Esophagus squamous epithelium (tissue), 5 donors: ENCODE measurements at regions not wholly inside any gene's neighbourhood (a gene's known extent, or its start where the extent isn't known, plus 50 kb on each side); places are given as distances from the start of the nearest gene placed in this dataset.
"Not testable (repeated sequence)": the region's sequence is repeated elsewhere in the genome, so short reads cannot be mapped to it uniquely, and the experiment has no call there.

Experiments
- DNase-seq: peaks from one replicate; lab custom pipeline; 2025; lab: John Stamatoyannopoulos, UW
- H3K27ac ChIP-seq, 4 donors: fragments of 200-600 bp; sonication (generic); one replicate each; pipeline ENCODE4 v1.5.1; 2016 to 2019; ENCODE audit warnings: mild to moderate bottlenecking in 1 of 4
- H3K27me3 ChIP-seq, 4 donors: fragments of 200-600 bp; sonication (generic); 1 replicate in 3 of 4; 2 replicates in 1 of 4; pipeline versions ENCODE4 v1.5.1 to v1.6.0; 2017 to 2021; ENCODE audit warnings: antibody characterized with exemption in 1 of 4
- H3K36me3 ChIP-seq, 3 donors: fragments of 200-600 bp; sonication (generic); one replicate each; pipeline ENCODE4 v1.5.1; 2016 to 2019
- H3K4me1 ChIP-seq, 3 donors: fragments of 200-600 bp; sonication (generic); one replicate each; pipeline ENCODE4 v1.5.1; 2017 to 2019
- H3K4me3 ChIP-seq, 4 donors: fragments of 200-600 bp; sonication (generic); 1 replicate in 3 of 4; 2 replicates in 1 of 4; pipeline ENCODE4 v1.5.1; 2016 to 2019; ENCODE audit warnings: mild to moderate bottlenecking in 2 of 4, moderate library complexity in 1 of 4
- H3K9me3 ChIP-seq, 3 donors: fragments of 200-600 bp; sonication (generic); one replicate each; pipeline ENCODE4 v1.5.1; 2016 to 2019
- POLR2A ChIP-seq, 4 donors: fragments of 450-650 bp; IDR thresholded peaks; one replicate each; pipeline ENCODE4 v1.6.1; 2017; ENCODE audit warnings: antibody characterized with exemption in 4 of 4, mild to moderate bottlenecking in 4 of 4, moderate library complexity in 3 of 4
- WGBS, 2 donors: methylation state at CpG; one replicate each; pipeline ENCODE4 v1.1.5; 2018; 5-methylcytosine and 5-hydroxymethylcytosine counted together
- intact Hi-C: fragments of 100-400 bp; cut with DNase I; formaldehyde crosslinking; loops from one replicate; pipeline ENCODE4 v1.15.0; 2022
- TF ChIP-seq, protein P1 (sequence below), 6 experiments: fragments of 450-650 bp in 4 of 6; fragments of 200-600 bp in 2 of 6; sonication (generic) in 2 of 6; IDR thresholded peaks; one replicate each; pipeline ENCODE4 v1.5.1; 2016 to 2019; ENCODE audit warnings: antibody characterized with exemption in 6 of 6, mild to moderate bottlenecking in 4 of 6, moderate library complexity in 4 of 6
- donor health status: DM: yes; HTN: yes; CAD: no.

GRCh38 chr2:77666251-77666980, 144.2 kb upstream of the LRRTM4 start:
- DNase-seq: no peak
- WGBS, 2 donors: 63 to 66% methylated on average over 7 of the region's 7 CpGs
- Histone ChIP-seq H3K27ac (no peak overlapping the region), H3K4me1 (no peaks in the 10 kb centered on the region), H3K9me3 (no peaks in the 10 kb centered on the region), H3K36me3 (no peaks in the 10 kb centered on the region), H3K27me3 (no peaks in the 10 kb centered on the region), H3K4me3 (no peak overlapping the region)
- no peak for TF ChIP-seq POLR2A (IDR thresholded peaks at IDR 0.05)
- TF ChIP-seq, protein P1, sequence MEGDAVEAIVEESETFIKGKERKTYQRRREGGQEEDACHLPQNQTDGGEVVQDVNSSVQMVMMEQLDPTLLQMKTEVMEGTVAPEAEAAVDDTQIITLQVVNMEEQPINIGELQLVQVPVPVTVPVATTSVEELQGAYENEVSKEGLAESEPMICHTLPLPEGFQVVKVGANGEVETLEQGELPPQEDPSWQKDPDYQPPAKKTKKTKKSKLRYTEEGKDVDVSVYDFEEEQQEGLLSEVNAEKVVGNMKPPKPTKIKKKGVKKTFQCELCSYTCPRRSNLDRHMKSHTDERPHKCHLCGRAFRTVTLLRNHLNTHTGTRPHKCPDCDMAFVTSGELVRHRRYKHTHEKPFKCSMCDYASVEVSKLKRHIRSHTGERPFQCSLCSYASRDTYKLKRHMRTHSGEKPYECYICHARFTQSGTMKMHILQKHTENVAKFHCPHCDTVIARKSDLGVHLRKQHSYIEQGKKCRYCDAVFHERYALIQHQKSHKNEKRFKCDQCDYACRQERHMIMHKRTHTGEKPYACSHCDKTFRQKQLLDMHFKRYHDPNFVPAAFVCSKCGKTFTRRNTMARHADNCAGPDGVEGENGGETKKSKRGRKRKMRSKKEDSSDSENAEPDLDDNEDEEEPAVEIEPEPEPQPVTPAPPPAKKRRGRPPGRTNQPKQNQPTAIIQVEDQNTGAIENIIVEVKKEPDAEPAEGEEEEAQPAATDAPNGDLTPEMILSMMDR (IDR thresholded peaks at IDR 0.05): no peak
- intact Hi-C loops: no loop called here

DNA sequence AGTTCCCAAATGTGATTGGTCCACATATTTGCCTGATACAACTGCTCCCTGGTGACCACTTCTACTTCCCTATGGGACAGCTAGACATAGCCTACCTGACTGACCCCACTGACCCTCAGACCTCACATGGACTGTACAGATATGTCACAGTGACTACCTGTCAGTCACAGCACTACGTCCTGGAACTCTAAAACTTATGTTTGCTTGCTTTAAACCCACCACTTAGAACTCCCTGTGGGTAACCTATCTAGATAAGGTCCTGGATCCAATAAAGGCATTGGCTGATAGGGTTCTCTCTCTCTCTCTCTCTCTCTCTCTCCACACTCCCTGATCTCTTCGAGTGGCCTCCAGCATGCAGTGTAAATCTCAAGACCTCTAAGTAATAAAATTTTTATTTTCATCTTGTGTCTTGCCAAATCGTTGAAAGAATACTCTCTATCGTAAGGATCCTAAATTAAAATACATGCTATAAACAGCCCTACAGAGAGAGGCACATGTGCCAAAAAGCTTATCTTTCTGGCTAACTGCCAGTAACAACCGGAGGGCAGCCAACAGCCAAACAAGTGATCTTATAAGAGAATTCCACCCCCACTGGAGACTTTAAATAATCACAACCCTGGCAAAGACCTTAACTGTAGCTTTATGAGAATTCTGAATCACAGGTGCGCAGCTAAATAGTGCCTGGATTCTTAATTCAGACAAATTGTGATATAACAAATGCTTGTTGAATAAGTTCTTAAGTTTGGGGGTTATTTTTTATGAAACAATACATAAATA, 162.6 kb upstream of the LRRTM4 start:
- H3K27ac ChIP-seq, H3K4me3 ChIP-seq, H3K9me3 ChIP-seq, intact Hi-C loops, H3K27me3 ChIP-seq, DNase-seq, H3K4me1 ChIP-seq, H3K36me3 ChIP-seq: not testable (repeated sequence)
- 48 to 62% methylated on average over 5 to 6 of the region's 6 CpGs for WGBS, 2 donors

DNA sequence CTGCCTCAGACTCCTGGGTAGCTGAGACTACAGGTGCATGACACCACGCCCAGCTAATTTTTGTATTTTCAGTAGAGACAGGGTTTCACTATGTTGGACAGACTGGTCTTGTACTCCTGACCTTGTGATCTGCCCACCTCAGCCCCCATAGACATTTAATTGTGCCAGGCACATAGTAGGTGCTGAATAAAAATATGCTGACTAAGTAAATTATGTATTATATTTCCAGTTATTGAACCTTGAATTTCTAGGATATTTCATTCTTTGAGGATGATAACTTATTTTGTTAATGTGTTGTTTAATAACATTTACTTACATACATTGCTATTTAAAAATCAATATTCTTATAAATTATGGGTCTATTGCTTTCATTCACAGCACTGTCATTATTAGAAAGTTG, 190.4 kb upstream of the LRRTM4 start:
- no peaks in the 10 kb centered on the region for H3K36me3 ChIP-seq
- no peaks in the 10 kb centered on the region for H3K27me3 ChIP-seq
- TF ChIP-seq POLR2A (IDR thresholded peaks at IDR 0.05): no peak
- TF ChIP-seq, protein P1 (IDR thresholded peaks at IDR 0.05): no peak
- intact Hi-C loops: no loop called here
- whole genome bisulfite sequencing, 2 donors: 73% methylated on average over 1 of the region's 1 CpG; no CpG with 5 or more reads in 1 of the 2 donors
- no peaks in the 10 kb centered on the region for H3K4me1 ChIP-seq
- H3K9me3 ChIP-seq: no peaks in the 10 kb centered on the region
- H3K27ac ChIP-seq: no peak overlapping the region
- DNase-seq: no peak
- no peak overlapping the region for H3K4me3 ChIP-seq

DNA sequence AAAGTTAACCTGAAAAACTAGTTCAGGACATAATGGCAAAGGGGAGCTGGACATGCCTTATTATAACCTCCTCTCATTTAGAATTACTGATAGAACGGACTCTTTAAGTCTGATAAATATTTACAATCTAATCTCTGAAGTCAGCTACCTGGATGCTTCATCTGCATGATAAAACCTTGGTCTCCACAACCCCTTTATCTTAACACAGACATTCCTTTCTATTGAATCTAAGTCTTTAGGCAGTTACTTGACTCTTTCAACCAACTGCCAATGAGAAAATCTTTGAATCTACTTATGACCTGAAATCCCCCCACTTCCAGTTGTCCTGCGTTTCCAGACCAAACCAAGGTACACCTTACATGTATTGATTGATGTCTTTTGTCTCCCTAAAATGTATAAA, 191.2 kb upstream of the LRRTM4 start:
- H3K27ac ChIP-seq: no peak overlapping the region

DNA sequence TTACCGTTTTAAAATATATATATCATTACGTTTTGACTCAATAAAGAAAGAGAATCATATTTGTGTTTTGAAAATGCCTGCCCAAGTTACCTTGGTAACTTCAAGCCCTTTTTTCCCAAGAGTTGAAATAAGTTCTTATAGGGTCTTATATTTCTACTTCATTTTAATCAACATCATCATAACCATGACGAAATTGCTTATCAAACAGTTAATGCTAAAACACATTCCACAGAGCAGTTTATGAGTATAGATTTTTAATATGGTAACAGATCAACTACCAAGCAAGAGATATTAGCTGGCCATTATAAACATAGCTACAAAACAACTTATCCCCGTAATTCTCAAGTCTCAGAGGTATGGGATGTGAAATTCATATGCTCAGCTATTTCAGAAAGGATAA, 197.9 kb upstream of the LRRTM4 start:
- no peak for DNase-seq
- Histone ChIP-seq H3K4me3 (no peak overlapping the region), H3K4me1 (no peaks in the 10 kb centered on the region), H3K9me3 (no peaks in the 10 kb centered on the region), H3K36me3 (no peaks in the 10 kb centered on the region), H3K27ac (no peak overlapping the region), H3K27me3 (no peaks in the 10 kb centered on the region)
- TF ChIP-seq POLR2A (IDR thresholded peaks at IDR 0.05): no peak
- TF ChIP-seq, protein P1 (IDR thresholded peaks at IDR 0.05): no peak
- 58 to 61% methylated on average over 4 of the region's 4 CpGs for WGBS, 2 donors
- intact Hi-C loops: no loop called here

More for the DNA sequence above, 191.2 kb upstream of the LRRTM4 start:
- H3K36me3 ChIP-seq: no peaks in the 10 kb centered on the region
- no peak overlapping the region for H3K4me3 ChIP-seq
- intact Hi-C loops: no loop called here
- 44 to 47% methylated on average over 2 of the region's 2 CpGs for WGBS, 2 donors
- no peak for DNase-seq
- H3K4me1 ChIP-seq: no peaks in the 10 kb centered on the region
- no peak for TF ChIP-seq POLR2A (IDR thresholded peaks at IDR 0.05)
- TF ChIP-seq, protein P1 (IDR thresholded peaks at IDR 0.05): no peak
- no peaks in the 10 kb centered on the region for H3K27me3 ChIP-seq
- H3K9me3 ChIP-seq: no peaks in the 10 kb centered on the region
